Right renal cortex interstitium (tissue), 3 donors: ENCODE measurements at regions not wholly inside any gene's neighbourhood (a gene's known extent, or its start where the extent isn't known, plus 50 kb on each side); places are given as distances from the start of the nearest gene placed in this dataset.
A peak's percentile ranks its signal among the peaks of the same experiment; 100 is the strongest.

ENCODE experiments used
- DNase-seq, 3 donors: peaks; one replicate each; pipeline ENCODE4 v3.0.0-alpha.2; 2013; ENCODE audit warnings: low read depth in 3 of 3, low spot score in 2 of 3

DNA sequence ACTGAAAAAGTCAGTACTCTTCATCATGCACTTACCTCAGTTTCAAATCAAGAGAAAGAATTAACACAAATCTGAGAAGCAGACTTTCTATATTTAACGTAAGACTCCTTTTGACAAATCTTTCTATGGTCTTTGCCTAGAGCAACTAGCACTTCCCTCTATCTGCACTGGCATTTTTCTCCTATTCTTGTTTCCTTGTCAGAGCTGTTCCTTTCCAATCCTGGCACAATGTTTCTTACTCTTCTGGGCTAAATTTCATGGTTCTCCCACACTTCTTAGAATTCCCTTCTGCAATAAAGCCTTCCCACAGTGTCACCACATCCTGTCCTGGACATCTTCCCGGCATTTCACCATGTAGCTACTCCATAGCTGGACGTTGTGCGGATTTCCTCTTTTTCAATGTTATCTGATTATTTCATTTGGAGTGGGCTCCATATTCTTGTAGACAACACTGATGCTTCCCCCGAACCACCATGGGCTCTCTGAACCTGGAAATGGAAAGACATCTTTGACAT, 144.7 kb upstream of the CTNNA2 start:
- DNase-seq, result no peak

DNA sequence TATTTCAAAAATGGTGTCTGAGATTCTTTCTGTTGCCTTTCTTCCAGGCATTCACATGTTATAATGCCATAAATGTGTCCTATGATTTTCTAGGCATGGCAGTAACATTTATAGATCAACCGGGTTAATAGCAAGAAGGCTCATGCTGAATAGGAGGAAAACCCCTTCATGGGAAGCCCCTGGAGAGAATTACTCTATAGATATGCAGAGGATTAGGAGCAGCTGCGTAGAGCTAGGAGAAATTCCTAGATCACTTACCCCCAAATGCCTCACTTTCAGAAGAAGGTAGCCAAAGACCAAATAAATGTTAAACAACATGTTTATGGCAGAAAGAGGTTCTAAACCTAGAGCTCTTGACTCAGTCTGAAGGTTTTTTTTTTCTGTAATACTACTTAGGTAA, 153.4 kb upstream of the CTNNA2 start:
- DNase-seq, result no peak

DNA sequence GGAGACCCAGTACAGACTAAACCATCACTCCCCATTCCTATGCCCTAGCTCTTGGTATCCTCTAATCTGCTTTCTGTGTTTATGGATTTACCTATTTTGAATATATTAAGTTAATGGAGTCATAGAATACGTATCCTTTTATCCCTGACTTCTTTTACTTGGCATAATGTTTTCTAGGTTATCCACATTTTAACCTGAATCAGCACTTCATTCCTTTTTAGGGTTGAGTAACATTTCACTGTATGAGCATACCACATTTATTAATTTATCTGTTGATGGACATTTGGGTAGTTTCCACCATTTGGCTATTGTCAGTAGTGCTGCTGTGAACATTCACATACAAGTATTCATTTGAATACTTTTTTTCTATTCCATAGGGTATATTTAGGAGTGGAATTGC, 157.3 kb upstream of the CTNNA2 start:
- DNase-seq, result no peak

DNA sequence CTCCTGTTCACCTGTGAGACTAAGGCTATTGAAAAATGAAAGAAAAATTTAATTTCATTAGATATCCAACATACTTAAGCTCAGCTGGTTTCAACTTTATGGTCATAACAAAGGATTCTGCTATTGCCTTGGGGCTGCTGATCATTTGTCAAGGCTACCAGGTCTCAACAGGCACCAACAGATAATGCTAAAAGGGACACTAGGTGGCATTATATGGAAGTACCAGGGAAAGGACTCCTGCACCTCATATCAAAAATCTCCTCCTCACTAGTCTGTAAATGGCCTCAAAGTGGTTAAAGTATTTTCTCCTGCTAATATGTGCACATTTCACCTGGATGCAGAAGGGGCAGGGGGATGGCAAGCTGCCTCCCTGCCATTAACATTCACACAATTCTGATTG, 167.9 kb upstream of the REG3A start:
- no peak for DNase-seq

DNA sequence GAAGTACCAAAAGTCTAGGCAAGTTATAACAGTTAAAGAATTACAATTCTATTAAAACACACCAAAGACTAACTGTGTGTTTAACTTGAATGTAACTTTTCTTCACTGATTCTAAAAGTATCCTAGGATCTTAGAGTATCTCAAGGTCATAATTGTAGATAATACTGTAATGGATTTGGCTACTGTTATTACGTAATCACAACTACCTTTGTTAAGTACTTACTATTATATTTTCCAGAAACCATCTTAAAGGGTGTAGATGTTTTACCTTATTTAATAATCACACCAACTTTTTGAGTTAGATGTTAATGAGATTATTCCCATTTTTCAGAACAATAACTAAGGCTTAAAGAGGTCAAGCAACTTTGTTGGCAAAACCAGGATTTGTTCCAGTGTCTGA, 161.3 kb upstream of the REG3A start:
- no peak for DNase-seq

DNA sequence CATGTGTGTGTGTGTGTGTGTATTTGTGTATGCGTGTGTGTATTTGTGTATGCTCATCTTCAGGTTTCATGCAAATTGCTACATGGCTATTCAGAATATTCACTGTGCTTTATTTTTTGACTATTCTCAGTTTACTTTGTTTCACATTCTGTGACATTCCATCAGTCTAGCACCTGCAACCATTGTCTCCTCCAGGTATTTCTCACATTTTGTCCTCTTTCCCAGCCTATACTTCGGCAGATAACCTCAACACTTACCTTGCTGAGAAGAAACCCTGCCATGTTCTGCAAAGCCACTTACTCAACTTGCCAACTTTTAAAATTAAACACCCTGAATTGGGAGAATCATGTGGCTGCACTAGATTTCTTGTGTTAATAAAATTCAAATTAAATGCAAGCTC, 135.4 kb upstream of the REG3A start:
- no peak for DNase-seq

DNA sequence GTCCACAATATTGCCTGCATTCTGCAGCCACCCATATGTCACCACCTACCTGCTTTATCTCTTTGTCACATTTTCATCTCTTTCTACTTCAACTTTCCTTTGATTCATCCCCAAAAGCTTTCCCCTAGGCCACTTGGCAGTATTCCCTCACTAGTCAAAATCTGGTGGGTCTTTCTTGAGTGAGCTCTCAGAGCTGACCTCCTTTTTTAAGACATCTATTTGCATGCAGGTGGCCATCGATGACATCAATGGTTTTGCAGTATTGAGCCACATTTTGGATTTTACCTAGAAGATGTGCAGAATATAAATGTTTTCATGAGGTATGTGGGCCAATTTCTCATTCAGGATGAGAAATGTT, 133.4 kb upstream of the REG3A start:
- no peak for DNase-seq

DNA sequence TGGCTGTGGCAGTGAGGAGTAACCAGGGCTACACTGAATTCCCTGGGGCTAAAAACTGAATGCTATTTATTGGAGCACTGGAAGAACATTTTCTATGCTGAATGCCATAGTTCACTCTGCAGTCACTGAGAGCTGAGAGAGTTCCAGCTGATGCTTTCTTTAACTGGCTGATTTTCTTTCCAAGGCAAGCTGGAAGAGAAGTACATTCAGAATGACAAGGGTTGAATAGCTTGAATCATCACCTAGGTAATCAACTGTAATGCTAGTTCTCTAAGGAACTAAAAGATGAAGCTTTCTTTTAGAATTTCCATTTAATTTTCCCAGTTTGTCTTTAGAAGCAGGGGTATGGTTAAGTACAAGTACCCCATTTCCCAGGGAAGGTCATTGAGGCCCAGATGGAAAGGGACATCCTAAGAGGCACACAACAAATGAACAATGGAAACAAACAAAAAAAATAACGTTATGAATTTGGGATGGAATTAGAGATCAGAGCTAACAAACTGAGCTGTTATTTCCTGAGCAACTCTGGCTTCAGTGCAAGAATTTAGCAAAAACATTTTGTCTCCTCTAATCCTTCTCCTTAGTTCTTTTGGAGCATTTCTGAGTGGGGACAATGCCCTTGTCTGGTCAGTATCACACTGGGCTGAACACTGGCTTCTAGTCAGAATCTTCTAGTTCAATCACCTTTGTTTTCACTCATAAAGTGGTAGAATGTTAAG, 132.8 kb upstream of the REG3A start:
- no peak for DNase-seq

DNA sequence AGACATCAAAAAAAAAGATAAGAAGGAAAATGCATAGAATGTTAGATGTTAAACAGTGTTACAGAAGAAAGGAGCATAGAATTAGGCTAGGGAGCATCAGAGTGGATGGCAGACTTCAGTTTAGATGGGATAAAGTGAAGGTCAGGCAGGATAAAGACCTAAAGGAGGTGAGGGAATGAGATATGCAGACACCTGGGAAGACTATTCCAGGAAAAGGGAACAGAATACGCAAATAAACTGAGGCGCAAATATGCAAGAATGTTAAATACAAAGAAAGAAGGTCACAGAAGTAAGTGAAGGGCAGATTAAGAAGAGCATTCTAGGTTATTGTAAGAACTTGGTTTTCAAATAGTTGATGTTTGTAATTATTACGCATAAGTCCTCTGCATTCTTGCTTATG, 116.3 kb upstream of the REG3A start:
- no peak for DNase-seq

DNA sequence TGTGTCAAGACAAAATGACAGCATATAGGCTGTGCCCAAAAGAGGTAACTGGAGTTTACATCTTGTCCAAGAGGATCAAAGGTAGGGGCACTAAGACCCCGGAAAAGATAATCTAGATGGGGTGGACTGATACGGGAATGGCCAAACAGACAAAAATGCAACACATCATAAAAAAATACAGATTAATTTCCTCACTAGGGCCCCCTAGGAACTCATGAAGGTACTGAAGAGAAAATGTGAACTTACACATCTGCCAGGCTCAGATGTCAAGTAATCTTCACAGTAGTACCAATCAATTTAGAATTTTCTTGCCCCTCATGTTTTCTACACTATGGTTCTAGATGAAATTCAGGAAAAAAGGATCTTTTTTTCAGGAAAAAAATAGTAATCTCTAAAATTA, 115.6 kb upstream of the REG3A start:
- DNase-seq, result no peak

DNA sequence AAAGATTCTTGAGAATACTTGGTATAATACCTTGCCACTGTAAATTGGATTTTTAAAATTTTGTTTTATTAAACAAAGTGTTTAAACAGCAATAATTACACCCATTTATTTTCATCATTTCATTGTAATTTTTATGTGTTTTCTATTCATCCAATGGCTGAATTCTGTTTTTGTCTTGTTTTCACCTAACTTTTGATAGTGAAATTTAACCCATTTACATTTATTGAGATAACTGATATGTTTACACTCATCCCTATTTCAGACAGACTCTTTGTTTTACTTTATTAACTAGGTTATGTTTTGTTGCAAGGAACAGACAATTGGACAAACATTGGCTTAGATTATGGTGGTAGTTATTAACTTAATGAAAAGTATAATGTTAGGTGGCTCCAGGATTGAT, 113.1 kb upstream of the REG3A start:
- DNase-seq, result no peak

DNA sequence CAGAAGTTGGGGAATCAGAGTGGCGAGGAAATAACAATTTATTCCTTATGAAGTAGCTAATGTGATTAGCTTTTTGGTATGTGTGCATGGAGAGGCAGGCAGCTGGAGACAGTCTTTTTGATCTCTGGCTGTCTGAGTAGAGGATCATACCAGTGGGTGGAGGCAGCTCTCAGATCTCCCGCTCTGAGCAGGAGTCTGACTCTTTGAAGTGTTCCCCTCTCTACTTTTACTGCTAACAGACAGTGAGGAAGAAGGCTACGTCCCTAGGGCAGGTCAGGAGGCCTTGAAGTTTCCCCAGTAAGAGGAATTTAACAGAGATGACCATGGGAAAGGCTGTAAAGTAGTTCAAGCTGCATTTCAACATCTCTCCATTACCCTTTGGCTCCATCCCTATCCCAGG, 111.9 kb upstream of the REG3A start:
- DNase-seq, result no peak

DNA sequence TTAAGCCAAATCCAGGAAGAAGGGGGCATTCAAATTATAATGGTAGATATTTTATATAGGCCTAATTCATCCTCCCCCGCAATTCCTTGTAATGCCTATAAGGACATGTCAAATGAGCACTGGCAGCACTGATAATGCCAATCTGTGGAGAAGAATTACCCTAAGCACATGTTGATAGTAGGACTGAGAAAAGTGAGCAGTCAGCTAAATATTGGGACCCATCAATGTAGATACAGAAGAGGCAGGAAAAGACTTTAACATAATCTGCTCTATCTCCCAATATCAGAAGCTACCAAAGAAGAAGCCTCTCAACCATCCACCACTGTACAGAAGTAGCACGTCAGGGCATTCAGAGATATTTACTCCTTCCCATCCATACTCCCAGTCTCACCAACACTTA, 101.3 kb upstream of the REG3A start:
- no peak for DNase-seq

DNA sequence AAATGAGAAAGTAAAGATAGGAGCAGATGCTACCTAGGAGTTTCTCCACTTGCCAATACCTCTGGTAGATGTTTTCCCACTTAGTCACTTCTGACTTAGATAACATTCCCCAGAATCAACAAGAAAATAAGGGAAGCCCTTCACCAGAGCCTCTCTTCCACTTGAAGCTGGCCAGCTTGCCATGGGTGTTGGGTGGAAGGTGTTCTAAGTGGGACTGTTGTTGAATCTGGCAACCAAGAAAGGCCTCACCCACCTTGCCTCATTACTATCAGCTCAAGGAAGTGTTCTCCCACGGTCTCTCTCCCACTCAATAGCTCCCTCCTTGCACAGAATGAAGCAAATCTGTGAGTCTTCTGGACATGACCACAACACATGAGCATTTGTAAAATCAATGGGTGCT, 100.4 kb upstream of the REG3A start:
- no peak for DNase-seq

DNA sequence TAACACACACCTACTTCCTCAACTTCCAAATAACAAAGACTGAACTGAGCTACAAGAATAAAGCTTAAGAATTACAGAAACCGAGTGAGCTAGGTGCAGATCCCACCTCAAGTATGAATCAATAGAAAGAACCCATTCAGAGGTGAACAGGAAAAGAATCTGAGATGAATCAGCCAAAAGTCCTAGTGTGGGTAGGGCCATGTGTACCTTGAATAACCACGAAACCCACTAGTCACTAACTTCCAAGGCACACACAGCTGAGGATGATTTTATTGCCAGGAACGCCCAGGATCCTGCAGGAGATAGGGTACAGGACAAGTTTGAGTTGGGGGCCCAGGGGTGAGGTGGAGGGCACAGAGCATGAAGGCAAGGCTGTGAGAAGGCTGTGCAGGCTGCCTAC, 99.7 kb upstream of the REG3A start:
- no peak for DNase-seq

DNA sequence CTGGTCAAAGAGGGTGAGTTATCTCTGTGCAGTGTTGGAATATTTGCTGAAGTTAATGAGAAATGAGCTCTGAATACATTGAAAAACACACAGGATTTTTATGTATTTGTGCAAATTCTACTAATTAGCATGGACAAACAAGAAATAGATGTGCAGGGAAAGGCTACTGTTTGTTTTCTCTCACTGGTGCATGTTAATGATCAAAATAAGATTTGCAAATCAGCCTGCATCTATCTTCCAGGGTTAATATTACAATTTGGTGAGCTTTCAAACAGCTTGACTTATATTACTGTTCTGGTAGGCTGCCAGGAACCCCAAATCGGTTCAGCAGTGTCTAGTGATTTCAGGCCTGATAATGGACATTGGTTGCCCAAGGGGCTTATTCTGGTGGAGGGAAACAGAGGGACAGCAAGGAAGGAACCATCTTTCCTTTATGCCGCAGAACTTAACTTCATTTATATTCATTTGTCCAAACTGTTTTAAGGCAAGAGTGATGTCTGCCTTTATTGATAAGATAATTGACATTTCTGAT, 93.8 kb upstream of the REG3A start:
- DNase-seq, result no peak

DNA sequence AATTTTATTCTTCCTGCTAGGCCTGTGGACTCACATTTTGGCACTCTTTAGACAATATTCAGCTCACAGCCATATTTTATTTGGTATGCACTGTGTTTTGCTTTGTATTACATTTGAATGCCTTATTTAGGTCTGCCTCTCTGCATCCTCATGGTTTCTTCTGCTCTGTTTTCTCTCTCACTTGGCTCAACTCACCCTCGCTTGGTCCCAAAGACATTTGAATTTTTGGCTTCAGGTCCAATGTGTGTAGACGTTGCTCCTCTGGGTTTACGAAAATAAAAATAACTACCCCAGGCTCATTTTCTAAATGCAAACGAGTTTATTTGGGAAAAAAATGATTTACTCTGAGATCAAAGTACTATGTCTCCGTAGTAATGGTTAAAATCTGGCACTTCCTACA, 91.1 kb upstream of the REG3A start:
- no peak for DNase-seq

DNA sequence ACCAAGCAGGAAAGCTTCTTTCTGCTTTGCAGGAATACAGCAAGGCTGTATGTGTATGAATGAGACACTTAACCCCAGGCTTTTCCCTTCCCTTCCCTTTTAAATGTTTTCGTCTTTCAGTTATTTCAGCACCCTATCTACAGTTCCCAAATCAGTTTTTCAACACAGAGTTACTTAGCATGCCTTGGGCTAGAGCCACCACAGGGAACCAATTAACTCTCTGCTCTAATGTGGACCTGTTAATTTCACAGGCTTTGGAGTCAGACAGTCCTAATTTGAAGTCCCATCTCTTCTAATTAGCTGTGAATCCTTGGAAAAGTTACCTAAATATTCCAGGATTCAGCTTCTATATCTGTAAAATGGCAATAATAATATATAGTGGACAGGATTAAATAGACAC, 89.2 kb upstream of the REG3A start:
- no peak for DNase-seq

DNA sequence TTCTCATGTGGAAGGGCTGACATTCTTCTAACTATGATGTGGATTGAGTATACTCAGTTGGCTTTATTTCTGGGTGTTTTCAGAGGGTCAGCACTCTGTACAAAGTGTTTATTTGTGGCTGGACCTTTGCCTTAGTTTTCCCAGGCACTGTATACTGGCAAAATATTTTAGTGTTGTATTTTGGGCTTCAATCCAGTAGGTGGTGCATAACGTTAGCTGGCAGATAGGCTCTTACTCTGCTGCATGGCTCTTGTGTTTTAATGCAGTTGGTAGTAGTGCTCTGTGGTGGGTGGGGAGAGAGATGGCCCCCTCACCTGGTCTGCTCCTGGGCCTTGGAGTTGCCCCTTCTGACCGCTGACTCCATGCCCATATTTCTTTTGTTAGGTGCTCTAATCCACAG, 75.6 kb upstream of the REG3A start:
- no peak for DNase-seq

DNA sequence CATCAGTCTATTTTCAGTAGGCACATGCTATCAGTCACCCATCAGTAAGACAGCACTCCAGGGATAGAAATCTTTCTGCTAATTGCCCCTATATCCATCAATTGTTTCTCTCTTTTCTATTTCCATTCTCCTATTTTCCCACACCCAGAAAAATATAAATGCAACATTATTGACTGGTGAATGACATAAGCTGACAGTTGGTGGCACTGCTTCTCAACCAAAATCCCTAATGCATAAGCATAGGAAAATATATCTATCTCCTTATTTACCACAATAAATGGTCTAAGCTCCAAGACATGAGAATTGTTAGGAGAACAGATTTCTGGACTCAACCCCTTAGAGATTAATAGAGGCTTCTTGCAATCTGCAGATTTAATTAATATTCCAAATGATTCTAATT, 64.0 kb upstream of the REG3A start:
- no peak for DNase-seq

DNA sequence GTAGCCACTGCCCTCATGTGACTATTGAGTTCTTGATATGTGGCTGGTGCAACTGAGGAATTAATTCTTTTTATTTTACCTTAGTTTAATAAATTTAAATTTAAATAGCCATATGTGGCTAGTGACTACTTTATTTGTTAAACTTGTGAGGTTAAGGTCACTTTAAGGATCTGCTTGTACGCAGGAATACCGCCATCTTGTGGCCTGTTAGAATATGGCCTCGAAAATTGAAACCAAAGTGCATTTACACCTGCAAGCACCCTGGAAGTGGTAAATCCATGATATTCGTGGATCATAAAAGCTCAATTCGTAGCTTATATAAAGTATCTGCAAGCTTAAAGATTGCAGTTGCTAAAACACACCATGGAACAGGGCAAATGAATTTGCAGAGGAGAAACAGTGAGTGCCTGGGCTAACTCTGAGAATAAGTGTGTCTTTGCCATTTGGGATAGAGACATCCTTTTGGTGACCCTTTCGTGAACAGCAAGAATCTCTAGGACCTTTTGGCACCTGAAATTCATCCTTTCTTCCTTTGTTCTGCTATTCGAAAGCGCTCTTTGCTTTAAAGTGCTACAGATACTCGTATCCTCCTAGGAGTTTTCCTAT, 59.9 kb upstream of the REG3A start:
- DNase-seq, result peak in 2 of 3 donors; percentile 18 to 21

DNA sequence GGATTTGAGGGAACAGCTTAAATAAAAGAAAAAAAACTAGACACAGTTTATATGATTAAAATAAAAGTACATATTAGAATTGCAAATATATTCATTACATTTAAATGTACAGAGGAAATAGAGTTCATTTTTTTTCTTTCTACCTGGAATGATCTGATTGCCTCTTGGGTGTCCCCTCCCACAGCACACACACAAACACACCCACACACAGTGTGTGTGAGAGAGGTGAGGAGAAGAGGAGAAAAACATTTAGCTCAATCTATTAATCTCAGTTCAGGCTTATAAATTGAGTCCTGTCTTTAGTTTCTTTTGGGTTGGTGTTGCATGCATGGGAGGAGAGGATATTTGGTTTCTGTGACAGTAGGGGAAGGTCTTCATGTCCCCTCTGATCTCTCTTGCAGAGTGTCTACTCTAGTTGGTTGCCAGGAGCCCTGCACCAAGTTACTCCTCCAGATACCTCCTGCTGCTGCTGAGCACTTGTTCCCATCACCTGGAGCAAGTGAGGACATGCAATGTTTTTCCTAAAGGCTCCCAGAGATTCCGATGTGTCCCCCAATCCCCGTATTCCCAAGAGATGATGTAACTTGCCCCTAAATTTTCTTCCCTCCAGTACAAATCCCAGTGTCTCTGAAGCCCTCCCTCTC, 50.8 kb upstream of the REG3A start:
- no peak for DNase-seq
